ENCODE measurements at regions not wholly inside any gene's neighbourhood (a gene's known extent, or its start where the extent isn't known, plus 50 kb on each side); places are given as distances from the start of the nearest gene placed in this dataset.

GRCh38 chr9:107971241-107971640 is 481.7 kb upstream of the KLF4 start:
- TF ChIP-seq CTCF (conservative IDR thresholded peaks at IDR 0.05; ENCODE audit: low read depth in 2 of 2) (no peak), ZNF331 (CRISPR knock-in tag; IDR thresholded peaks at IDR 0.05; ENCODE audit: low read depth) (no peak), ZNF462 (CRISPR knock-in tag; IDR thresholded peaks at IDR 0.05) (no peak)

GRCh38 chr9:107970726-107971125 is 481.2 kb upstream of the KLF4 start:
- H4K20me1 ChIP-seq (replicated peaks; ENCODE audit: insufficient read depth), result no peaks in the 10 kb centered on the region
- no peak overlapping the region for H3K4me3 ChIP-seq
- Mint-ChIP-seq H3K9me3 (no peaks in the 10 kb centered on the region), H3K27me3 (ENCODE audit: insufficient read depth, low read depth, poor library complexity) (peaks cover 2% of the 10 kb centered on the region), H3K36me3 (ENCODE audit: low read depth) (no peaks in the 10 kb centered on the region; the same call in 2 of the 3 replicates), H3K4me3 (no peak overlapping the region), H3K4me1 (peaks cover 4% of the 10 kb centered on the region), H3K27ac (no peak overlapping the region)
- H3K79me2 ChIP-seq (replicated peaks; ENCODE audit: insufficient read depth), result no peaks in the 10 kb centered on the region
- no peak overlapping the region; the same call in 1 of the 2 replicates for H2AFZ ChIP-seq
- no peaks in the 10 kb centered on the region for H3K36me3 ChIP-seq (ENCODE audit: insufficient read depth)
- H3F3A ChIP-seq (replicated peaks; ENCODE audit: low read depth), result no peaks in the 10 kb centered on the region
- peaks cover 4% of the 10 kb centered on the region; the same call in 1 of the 2 replicates for H3K9me2 ChIP-seq (ENCODE audit: insufficient read depth)
- no peaks in the 10 kb centered on the region for H3K4me1 ChIP-seq (ENCODE audit: insufficient read depth)
- H3K4me2 ChIP-seq, result no peak overlapping the region
- ATAC-seq (no peak), DNase-seq (ENCODE audit: low spot score) (no peak)
- H3K27ac ChIP-seq (ENCODE audit: low read depth), result no peak overlapping the region
- H3K27me3 ChIP-seq (ENCODE audit: insufficient read depth), result no peaks in the 10 kb centered on the region
- TF ChIP-seq REST (IDR thresholded peaks at IDR 0.05; ENCODE audit: unreplicated experiment) (no peak), JUNB (IDR thresholded peaks at IDR 0.05; ENCODE audit: unreplicated experiment) (no peak), STAT1 (IDR thresholded peaks at IDR 0.05; ENCODE audit: unreplicated experiment) (no peak)

More at GRCh38 chr9:107971241-107971640, 481.7 kb upstream of the KLF4 start:
- H3K36me3 Mint-ChIP-seq (ENCODE audit: low read depth), result no peaks in the 10 kb centered on the region; the same call in 2 of the 3 replicates
- Histone ChIP-seq H3K79me2 (replicated peaks; ENCODE audit: insufficient read depth) (no peaks in the 10 kb centered on the region), H2AFZ (no peak overlapping the region), H3F3A (replicated peaks; ENCODE audit: low read depth) (no peaks in the 10 kb centered on the region), H3K4me1 (ENCODE audit: insufficient read depth) (no peaks in the 10 kb centered on the region), H3K4me3 (no peak overlapping the region), H3K4me2 (no peak overlapping the region), H3K27ac (ENCODE audit: low read depth) (no peak overlapping the region), H4K20me1 (replicated peaks; ENCODE audit: insufficient read depth) (no peaks in the 10 kb centered on the region), H3K9me2 (ENCODE audit: insufficient read depth) (peaks cover 10% of the 10 kb centered on the region), H3K36me3 (ENCODE audit: insufficient read depth) (no peaks in the 10 kb centered on the region), H3K27me3 (ENCODE audit: insufficient read depth) (no peaks in the 10 kb centered on the region)
- no peak overlapping the region for H3K4me3 Mint-ChIP-seq
- no peak overlapping the region for H3K27ac Mint-ChIP-seq
- ATAC-seq, result no peak
- no peaks in the 10 kb centered on the region for H3K9me3 Mint-ChIP-seq
- DNase-seq (ENCODE audit: low spot score), result no peak
- H3K4me1 Mint-ChIP-seq, result peaks cover 4% of the 10 kb centered on the region
- H3K27me3 Mint-ChIP-seq (ENCODE audit: insufficient read depth, low read depth, poor library complexity), result peaks cover 2% of the 10 kb centered on the region

All from GM23338 (cell line).